ENCODE measurements at regions not wholly inside any gene's neighbourhood (a gene's known extent, or its start where the extent isn't known, plus 50 kb on each side); places are given as distances from the start of the nearest gene placed in this dataset.

DNA sequence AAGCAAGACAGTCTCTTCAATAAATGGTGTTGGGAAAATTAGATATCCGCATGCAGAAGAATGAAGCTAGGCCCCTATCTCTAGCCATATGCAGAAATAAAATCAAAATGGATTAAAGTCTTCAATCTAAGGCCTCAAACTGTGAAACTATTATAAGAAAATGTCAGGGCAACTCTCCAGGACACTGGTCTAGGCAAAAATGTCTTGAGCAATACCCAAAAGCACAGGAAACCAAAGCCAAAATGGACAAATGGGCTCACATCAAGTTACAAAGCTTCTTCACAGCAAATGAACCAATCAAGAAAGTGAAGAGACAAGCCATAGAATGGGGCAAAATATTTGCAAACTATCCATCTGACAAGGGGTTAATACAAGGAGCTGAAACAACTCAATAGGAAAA is 338.8 kb downstream of the NNT start:
- TF ChIP-seq, protein P1, sequence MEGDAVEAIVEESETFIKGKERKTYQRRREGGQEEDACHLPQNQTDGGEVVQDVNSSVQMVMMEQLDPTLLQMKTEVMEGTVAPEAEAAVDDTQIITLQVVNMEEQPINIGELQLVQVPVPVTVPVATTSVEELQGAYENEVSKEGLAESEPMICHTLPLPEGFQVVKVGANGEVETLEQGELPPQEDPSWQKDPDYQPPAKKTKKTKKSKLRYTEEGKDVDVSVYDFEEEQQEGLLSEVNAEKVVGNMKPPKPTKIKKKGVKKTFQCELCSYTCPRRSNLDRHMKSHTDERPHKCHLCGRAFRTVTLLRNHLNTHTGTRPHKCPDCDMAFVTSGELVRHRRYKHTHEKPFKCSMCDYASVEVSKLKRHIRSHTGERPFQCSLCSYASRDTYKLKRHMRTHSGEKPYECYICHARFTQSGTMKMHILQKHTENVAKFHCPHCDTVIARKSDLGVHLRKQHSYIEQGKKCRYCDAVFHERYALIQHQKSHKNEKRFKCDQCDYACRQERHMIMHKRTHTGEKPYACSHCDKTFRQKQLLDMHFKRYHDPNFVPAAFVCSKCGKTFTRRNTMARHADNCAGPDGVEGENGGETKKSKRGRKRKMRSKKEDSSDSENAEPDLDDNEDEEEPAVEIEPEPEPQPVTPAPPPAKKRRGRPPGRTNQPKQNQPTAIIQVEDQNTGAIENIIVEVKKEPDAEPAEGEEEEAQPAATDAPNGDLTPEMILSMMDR (IDR thresholded peaks at IDR 0.05 in 4 of 5, conservative IDR thresholded peaks at IDR 0.05 in 1 of 5) = no peak
- TF ChIP-seq POLR2A (IDR thresholded peaks at IDR 0.05) = no peak

Data from gastrocnemius medialis (tissue), 4 donors.